OCI-LY7 (cell line): ENCODE measurements at regions not wholly inside any gene's neighbourhood (a gene's known extent, or its start where the extent isn't known, plus 50 kb on each side); places are given as distances from the start of the nearest gene placed in this dataset.
A peak's percentile ranks its signal among the peaks of the same experiment; 100 is the strongest.

Source experiments
- BruUV-seq: library from RNA; stranded (reverse); fragments of 400-500 nt; replicated peaks from 2 replicates; lab custom pipeline; 2021; lab: Mats Ljungman, UMichigan
- CTCF ChIA-PET: fragments of 300-600 bp; sonication (Branson Sonifier 250); formaldehyde crosslinking; loops from one replicate; lab custom pipeline; 2022; ENCODE audit warnings: antibody characterized with exemption; ENCODE audit not compliant: unreplicated experiment; lab: Charles Lee
- POLR2A ChIA-PET: fragments of 300-600 bp; sonication (Branson Sonifier 250); formaldehyde crosslinking; loops from one replicate; lab custom pipeline; 2022; ENCODE audit warnings: antibody characterized with exemption; lab: Charles Lee
- DNase-seq: peaks from one replicate; pipeline ENCODE4 v3.0.0-alpha.2; 2015; ENCODE audit warnings: low spot score
- H2AFZ ChIP-seq: fragments of 200-600 bp; sonication (generic), shearing (Covaris generic); 2 replicates; pipeline ENCODE4 v1.6.1; 2014; ENCODE audit warnings: mild to moderate bottlenecking, antibody characterized with exemption, low read length, moderate library complexity
- H3K27ac ChIP-seq: fragments of 200-600 bp; sonication (generic); 2 replicates; pipeline ENCODE4 v1.5.1; 2014; ENCODE audit warnings: mixed run types, low read depth, mild to moderate bottlenecking, moderate library complexity, low read length, inconsistent platforms; ENCODE audit not compliant: poor library complexity, severe bottlenecking
- H3K36me3 ChIP-seq: fragments of 200-600 bp; sonication (generic); 2 replicates; pipeline ENCODE4 v1.6.1; 2014; ENCODE audit warnings: mild to moderate bottlenecking, antibody characterized with exemption, low read length, moderate library complexity, mixed read lengths; ENCODE audit not compliant: insufficient read depth
- H3K4me1 ChIP-seq: fragments of 200-600 bp; sonication (generic); 2 replicates; pipeline ENCODE4 v1.5.1; 2014; ENCODE audit warnings: mild to moderate bottlenecking, low read length; ENCODE audit not compliant: insufficient read depth, poor library complexity, severe bottlenecking
- H3K4me2 ChIP-seq: fragments of 200-600 bp; sonication (generic); 2 replicates; pipeline ENCODE4 v1.6.1; 2014; ENCODE audit warnings: mild to moderate bottlenecking, low read length
- H3K4me3 ChIP-seq: fragments of 200-600 bp; sonication (generic); 2 replicates; pipeline ENCODE4 v1.5.1; 2014; ENCODE audit warnings: mild to moderate bottlenecking, low read depth, low read length; ENCODE audit not compliant: poor library complexity, severe bottlenecking
- H3K79me2 ChIP-seq: fragments of 200-600 bp; sonication (generic); 2 replicates; pipeline ENCODE4 v1.6.1; 2016; ENCODE audit warnings: low read depth, mild to moderate bottlenecking, low read length, moderate library complexity, mixed read lengths; ENCODE audit not compliant: insufficient read depth
- H3K9me2 ChIP-seq: fragments of 200-600 bp; sonication (generic); 2 replicates; pipeline ENCODE4 v1.6.1; 2016; ENCODE audit warnings: mild to moderate bottlenecking, low read length, mixed read lengths; ENCODE audit not compliant: insufficient read depth
- H3K9me3 ChIP-seq: fragments of 200-600 bp; sonication (generic); 2 replicates; pipeline ENCODE4 v1.6.1; 2014; ENCODE audit warnings: mild to moderate bottlenecking, mixed run types, low read length, mixed read lengths
- H4K20me1 ChIP-seq: fragments of 200-600 bp; sonication (generic); 2 replicates; pipeline ENCODE4 v1.6.1; 2014; ENCODE audit warnings: mild to moderate bottlenecking, antibody characterized with exemption, low read length, moderate library complexity, mixed read lengths; ENCODE audit not compliant: insufficient read depth
- EZH2phosphoT487 ChIP-seq: fragments of 200-600 bp; sonication (generic); IDR thresholded peaks from 2 replicates; pipeline ENCODE4 v1.6.1; 2018; ENCODE audit warnings: low read depth, borderline replicate concordance, mild to moderate bottlenecking, mixed run types, antibody characterized with exemption, low read length, moderate library complexity, mixed read lengths
- intact Hi-C: fragments of 100-400 bp; cut with micrococcal nuclease; formaldehyde crosslinking; loops from one replicate; pipeline ENCODE4 v1.10.0; 2022; ENCODE audit not compliant: unreplicated experiment
- TF ChIP-seq, protein P1 (sequence below): fragments of 200-600 bp; sonication (generic); conservative IDR thresholded peaks from 2 replicates; pipeline ENCODE4 v1.5.1; 2014; ENCODE audit warnings: mild to moderate bottlenecking, antibody characterized with exemption, low read length, moderate library complexity, mixed read lengths

DNA sequence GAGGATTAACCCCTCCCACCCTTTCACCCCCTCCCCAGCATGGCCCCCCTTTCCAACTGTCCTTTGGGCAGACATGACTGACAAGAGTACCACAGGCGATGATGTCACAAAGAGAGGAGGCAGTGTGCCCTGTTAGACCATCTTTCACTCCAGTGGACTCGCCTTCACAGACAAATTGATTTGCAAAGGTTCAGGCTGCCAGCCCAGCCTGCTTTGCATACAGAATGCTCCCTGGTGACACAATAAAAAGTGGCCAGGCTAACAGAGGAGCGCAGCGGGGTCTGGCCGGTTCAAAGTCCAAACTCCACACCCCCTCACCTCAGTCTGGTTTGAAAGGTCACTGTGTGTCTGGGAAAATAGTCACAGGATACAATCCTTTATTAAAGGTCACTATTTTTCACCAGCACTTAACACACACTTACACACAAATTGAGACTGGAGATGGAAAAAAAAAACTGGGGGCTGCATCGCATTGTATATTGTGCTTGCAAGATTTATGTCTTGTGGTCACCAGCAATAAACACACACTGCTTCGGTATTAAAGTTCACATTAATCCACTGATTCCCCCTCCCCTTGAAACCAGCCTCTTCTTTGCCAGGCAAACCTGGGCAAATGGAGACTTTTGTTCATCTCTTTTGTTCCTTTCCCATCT is 236.9 kb downstream of the BCL11A start:
- Histone ChIP-seq H3K4me2 (peak overlapping the region; percentile 79), H3K9me2 (no peaks in the 10 kb centered on the region), H2AFZ (peak overlapping the region; percentile 84; the same call in 1 of the 2 replicates), H3K36me3 (no peaks in the 10 kb centered on the region), H4K20me1 (no peaks in the 10 kb centered on the region), H3K9me3 (no peaks in the 10 kb centered on the region), H3K27ac (peak overlapping the region; percentile 92), H3K4me3 (peak overlapping the region; percentile 9), H3K4me1 (peaks cover 99% of the 10 kb centered on the region), H3K79me2 (no peaks in the 10 kb centered on the region)
- CTCF ChIA-PET, result interaction anchor here (0.7 kb wide), 1 partner anchor 193 kb away, joined by 3 read pairs; no protein-coding TSS in a partner anchor
- intact Hi-C loops, result loop anchor here (10.0 kb wide), 1 partner anchor 432 kb away; no protein-coding TSS in a partner anchor
- BruUV-seq, result no TSS peak
- no peak for TF ChIP-seq EZH2phosphoT487
- TF ChIP-seq, protein P1, sequence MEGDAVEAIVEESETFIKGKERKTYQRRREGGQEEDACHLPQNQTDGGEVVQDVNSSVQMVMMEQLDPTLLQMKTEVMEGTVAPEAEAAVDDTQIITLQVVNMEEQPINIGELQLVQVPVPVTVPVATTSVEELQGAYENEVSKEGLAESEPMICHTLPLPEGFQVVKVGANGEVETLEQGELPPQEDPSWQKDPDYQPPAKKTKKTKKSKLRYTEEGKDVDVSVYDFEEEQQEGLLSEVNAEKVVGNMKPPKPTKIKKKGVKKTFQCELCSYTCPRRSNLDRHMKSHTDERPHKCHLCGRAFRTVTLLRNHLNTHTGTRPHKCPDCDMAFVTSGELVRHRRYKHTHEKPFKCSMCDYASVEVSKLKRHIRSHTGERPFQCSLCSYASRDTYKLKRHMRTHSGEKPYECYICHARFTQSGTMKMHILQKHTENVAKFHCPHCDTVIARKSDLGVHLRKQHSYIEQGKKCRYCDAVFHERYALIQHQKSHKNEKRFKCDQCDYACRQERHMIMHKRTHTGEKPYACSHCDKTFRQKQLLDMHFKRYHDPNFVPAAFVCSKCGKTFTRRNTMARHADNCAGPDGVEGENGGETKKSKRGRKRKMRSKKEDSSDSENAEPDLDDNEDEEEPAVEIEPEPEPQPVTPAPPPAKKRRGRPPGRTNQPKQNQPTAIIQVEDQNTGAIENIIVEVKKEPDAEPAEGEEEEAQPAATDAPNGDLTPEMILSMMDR, result no peak
- POLR2A ChIA-PET, result interaction anchor here (0.6 to 5.4 kb wide), 9 partner anchors 11 to 233 kb away, joined by 3 to 80 read pairs (median 7); no protein-coding TSS in a partner anchor
- DNase-seq, result peak; percentile 55

DNA sequence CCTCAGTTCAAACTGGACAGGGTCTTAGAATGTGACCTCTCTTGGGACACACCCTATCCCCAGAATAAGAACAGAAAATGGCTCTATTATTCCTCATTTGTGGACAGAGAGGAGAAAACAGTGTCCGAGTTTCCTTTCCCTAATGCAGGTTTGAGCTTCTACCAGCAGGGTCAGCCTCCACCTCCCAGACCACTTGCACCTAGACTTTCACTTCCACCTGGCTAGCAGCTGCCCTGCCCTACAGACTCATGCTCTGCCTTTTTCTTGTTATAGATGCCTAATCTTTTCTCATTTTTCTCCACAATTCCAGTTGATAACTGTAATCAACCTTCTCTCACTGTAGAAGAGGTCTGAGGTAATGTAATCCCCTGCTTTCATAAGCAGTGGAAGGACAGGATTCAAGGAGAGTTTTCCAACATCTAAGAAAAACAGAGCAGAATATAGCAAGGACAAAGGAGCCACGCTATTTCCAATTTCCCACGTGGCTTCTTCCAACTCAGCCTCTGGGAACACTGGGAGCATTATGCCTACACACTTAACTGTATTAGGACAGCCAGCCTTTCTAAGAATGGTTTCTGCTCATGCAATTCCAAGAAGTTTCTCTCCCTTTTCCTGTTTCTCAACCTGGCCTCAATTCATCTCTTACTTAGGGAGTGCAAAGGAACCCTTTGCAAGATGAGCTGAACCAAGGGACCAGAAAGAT is 239.8 kb downstream of the BCL11A start:
- H3K36me3 ChIP-seq, result no peaks in the 10 kb centered on the region
- no peaks in the 10 kb centered on the region for H4K20me1 ChIP-seq
- TF ChIP-seq, protein P1, result 0 out of 2 replicates have a peak, but pooled peaks have one; percentile 22
- TF ChIP-seq EZH2phosphoT487, result no peak
- no peaks in the 10 kb centered on the region for H3K79me2 ChIP-seq
- intact Hi-C loops, result loop anchor here (10.0 kb wide), 1 partner anchor 429 kb away; no protein-coding TSS in a partner anchor
- H3K9me2 ChIP-seq, result no peaks in the 10 kb centered on the region
- CTCF ChIA-PET, result interaction anchor here (0.9 to 1.7 kb wide), 5 partner anchors 9 to 41 kb away, joined by 3 to 8 read pairs (median 4); no protein-coding TSS in a partner anchor
- H3K4me2 ChIP-seq, result peak overlapping the region; percentile 79
- BruUV-seq, result no TSS peak
- peaks cover 100% of the 10 kb centered on the region for H3K4me1 ChIP-seq
- peak overlapping the region; percentile 84; the same call in 1 of the 2 replicates for H2AFZ ChIP-seq
- H3K9me3 ChIP-seq, result no peaks in the 10 kb centered on the region
- POLR2A ChIA-PET, result interaction anchor here (0.5 to 3.5 kb wide), 15 partner anchors 12 to 242 kb away, joined by 3 to 28 read pairs (median 3); partner anchors contain the start of gene BCL11A
- H3K27ac ChIP-seq, result peak overlapping the region; percentile 41
- H3K4me3 ChIP-seq, result no peak overlapping the region
- DNase-seq, result peak; percentile 69
